Caco-2 (cell line): ENCODE measurements at regions not wholly inside any gene's neighbourhood (a gene's known extent, or its start where the extent isn't known, plus 50 kb on each side); places are given as distances from the start of the nearest gene placed in this dataset.

ENCODE experiments used
- BruUV-seq: library from RNA; stranded (reverse); fragments of 400-500 nt; replicated peaks from 2 replicates; lab custom pipeline; 2021; lab: Mats Ljungman, UMichigan
- CTCF ChIA-PET: fragments of 300-600 bp; sonication (Branson Sonifier 250); formaldehyde crosslinking; loops from one replicate; lab custom pipeline; 2022; ENCODE audit warnings: antibody characterized with exemption; lab: Charles Lee
- POLR2A ChIA-PET: fragments of 300-600 bp; sonication (Branson Sonifier 250); formaldehyde crosslinking; loops from one replicate; lab custom pipeline; 2022; ENCODE audit warnings: antibody characterized with exemption; lab: Charles Lee
- DNase-seq, 2 experiments: peaks; one replicate each; pipeline versions ENCODE4 v3.0.0 to v3.0.0-alpha.2; 2020 to 2022
- H3K27me3 ChIP-seq: replicated peaks from 2 replicates; pipeline ENCODE4 v1.6.0; 2011; ENCODE audit warnings: low read length; ENCODE audit not compliant: control insufficient read depth, insufficient read depth
- H3K36me3 ChIP-seq: 2 replicates; pipeline ENCODE4 v1.5.1; 2011; ENCODE audit warnings: low read length; ENCODE audit not compliant: control insufficient read depth, insufficient read depth
- H3K4me1 ChIP-seq: fragments of 250-450 bp; sonication (Bioruptor Pico); 2 replicates; pipeline ENCODE4 v1.5.1; 2020; ENCODE audit warnings: mild to moderate bottlenecking
- H3K4me3 ChIP-seq: 2 replicates; pipeline ENCODE4 v1.5.1; 2011; ENCODE audit warnings: low read depth, mild to moderate bottlenecking, control low read depth, low read length
- H3K9me3 ChIP-seq: fragments of 250-450 bp; sonication (Bioruptor Pico); 2 replicates; pipeline ENCODE4 v1.5.1; 2020; ENCODE audit warnings: mild to moderate bottlenecking, moderate library complexity
- H3K27ac Mint-ChIP-seq: one replicate; pipeline ENCODE4 v1.8.0; 2022; ENCODE audit warnings: mixed read lengths; ENCODE audit not compliant: unreplicated experiment
- H3K27me3 Mint-ChIP-seq: one replicate; pipeline ENCODE4 v1.8.0; 2022; ENCODE audit warnings: mixed read lengths; ENCODE audit not compliant: insufficient read depth, unreplicated experiment
- H3K36me3 Mint-ChIP-seq: one replicate; pipeline ENCODE4 v1.8.0; 2022; ENCODE audit warnings: mild to moderate bottlenecking, mixed read lengths; ENCODE audit not compliant: insufficient read depth, unreplicated experiment
- H3K4me1 Mint-ChIP-seq: one replicate; pipeline ENCODE4 v1.8.0; 2022; ENCODE audit warnings: low read depth, mixed read lengths; ENCODE audit not compliant: unreplicated experiment
- H3K4me3 Mint-ChIP-seq: one replicate; pipeline ENCODE4 v1.8.0; 2022; ENCODE audit warnings: mild to moderate bottlenecking, moderate library complexity, mixed read lengths; ENCODE audit not compliant: unreplicated experiment
- H3K9me3 Mint-ChIP-seq: one replicate; pipeline ENCODE4 v1.8.0; 2022; ENCODE audit warnings: mixed read lengths; ENCODE audit not compliant: unreplicated experiment
- intact Hi-C: fragments of 100-400 bp; cut with micrococcal nuclease; formaldehyde crosslinking; loops from one replicate; pipeline ENCODE4 v1.10.0; 2022; ENCODE audit not compliant: unreplicated experiment
- TF ChIP-seq, protein P1 (sequence below), 2 experiments: fragments of 200-600 bp in 1 of 2; IDR thresholded peaks; 1 replicate in 1 of 2; 2 replicates in 1 of 2; pipeline versions ENCODE4 v1.5.1 to v1.8.0; 2011 to 2022; ENCODE audit warnings: antibody characterized with exemption in 1 of 2, control low read depth in 1 of 2, inconsistent platforms in 1 of 2, low read depth in 1 of 2, low read length in 1 of 2, mild to moderate bottlenecking in 1 of 2, moderate library complexity in 1 of 2; ENCODE audit not compliant: insufficient read depth in 1 of 2, severe bottlenecking in 1 of 2, unreplicated experiment in 1 of 2

GRCh38 chr11:133693110-133693509 lies 152.2 kb downstream of the SPATA19 start:
- no TSS peak for BruUV-seq
- TF ChIP-seq, protein P1, sequence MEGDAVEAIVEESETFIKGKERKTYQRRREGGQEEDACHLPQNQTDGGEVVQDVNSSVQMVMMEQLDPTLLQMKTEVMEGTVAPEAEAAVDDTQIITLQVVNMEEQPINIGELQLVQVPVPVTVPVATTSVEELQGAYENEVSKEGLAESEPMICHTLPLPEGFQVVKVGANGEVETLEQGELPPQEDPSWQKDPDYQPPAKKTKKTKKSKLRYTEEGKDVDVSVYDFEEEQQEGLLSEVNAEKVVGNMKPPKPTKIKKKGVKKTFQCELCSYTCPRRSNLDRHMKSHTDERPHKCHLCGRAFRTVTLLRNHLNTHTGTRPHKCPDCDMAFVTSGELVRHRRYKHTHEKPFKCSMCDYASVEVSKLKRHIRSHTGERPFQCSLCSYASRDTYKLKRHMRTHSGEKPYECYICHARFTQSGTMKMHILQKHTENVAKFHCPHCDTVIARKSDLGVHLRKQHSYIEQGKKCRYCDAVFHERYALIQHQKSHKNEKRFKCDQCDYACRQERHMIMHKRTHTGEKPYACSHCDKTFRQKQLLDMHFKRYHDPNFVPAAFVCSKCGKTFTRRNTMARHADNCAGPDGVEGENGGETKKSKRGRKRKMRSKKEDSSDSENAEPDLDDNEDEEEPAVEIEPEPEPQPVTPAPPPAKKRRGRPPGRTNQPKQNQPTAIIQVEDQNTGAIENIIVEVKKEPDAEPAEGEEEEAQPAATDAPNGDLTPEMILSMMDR (IDR thresholded peaks at IDR 0.05; ENCODE audit: insufficient read depth in 1 of 2, low read depth in 1 of 2, low read length in 1 of 2, severe bottlenecking in 1 of 2, unreplicated experiment in 1 of 2) = no peak
- H3K36me3 Mint-ChIP-seq = no peaks in the 10 kb centered on the region
- H3K9me3 Mint-ChIP-seq = no peaks in the 10 kb centered on the region
- H3K4me1 ChIP-seq = no peaks in the 10 kb centered on the region
- no peaks in the 10 kb centered on the region for H3K27me3 ChIP-seq
- H3K4me1 Mint-ChIP-seq = no peaks in the 10 kb centered on the region
- no peak overlapping the region for H3K4me3 ChIP-seq
- intact Hi-C loops = no loop called here
- POLR2A ChIA-PET = no interaction called here
- H3K4me3 Mint-ChIP-seq = no peak overlapping the region
- no peak overlapping the region for H3K27ac Mint-ChIP-seq
- no peaks in the 10 kb centered on the region for H3K36me3 ChIP-seq
- peaks cover 6% of the 10 kb centered on the region for H3K27me3 Mint-ChIP-seq
- no peak for DNase-seq
- CTCF ChIA-PET = no interaction called here
- no peaks in the 10 kb centered on the region for H3K9me3 ChIP-seq

DNA sequence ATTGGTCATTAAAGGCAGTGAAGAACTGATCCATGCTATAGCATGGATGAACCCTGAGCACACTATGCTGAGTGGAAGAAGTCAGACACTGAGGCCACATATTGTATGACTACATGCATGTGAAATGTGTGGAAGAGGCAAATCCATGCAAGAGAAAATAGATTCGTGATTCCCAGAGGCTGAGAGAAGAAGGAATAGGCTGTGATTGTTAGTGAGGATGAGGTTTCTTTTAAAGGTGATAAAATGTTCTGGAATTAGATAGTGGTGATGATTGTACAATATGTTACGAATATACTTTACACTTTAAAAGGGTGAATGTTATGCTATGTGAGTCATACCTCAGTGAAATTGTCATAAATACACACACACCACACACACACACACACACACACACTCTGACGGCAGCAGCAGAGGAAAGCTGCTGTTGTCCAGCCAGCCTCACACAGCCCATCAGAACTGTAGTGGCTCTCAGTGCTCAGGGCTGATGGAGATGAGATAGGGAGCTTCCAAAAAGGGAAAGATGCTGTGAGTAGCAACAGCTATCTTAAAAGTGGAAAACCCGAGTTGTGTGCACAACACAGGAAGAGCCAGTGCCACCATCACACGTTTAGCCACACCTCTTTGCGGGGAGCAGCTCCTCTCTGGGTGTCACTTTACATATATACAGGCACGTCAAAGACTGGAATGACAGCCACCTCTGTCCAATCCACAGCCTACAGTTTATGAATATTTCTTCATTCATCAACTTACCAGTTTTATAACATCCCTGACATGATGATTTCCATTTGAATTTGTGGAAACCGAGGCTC lies 153.0 kb downstream of the SPATA19 start:
- Histone ChIP-seq H3K27me3 (no peaks in the 10 kb centered on the region), H3K4me3 (no peak overlapping the region), H3K36me3 (no peaks in the 10 kb centered on the region), H3K9me3 (no peaks in the 10 kb centered on the region), H3K4me1 (no peaks in the 10 kb centered on the region)
- CTCF ChIA-PET = no interaction called here
- Mint-ChIP-seq H3K9me3 (no peaks in the 10 kb centered on the region), H3K36me3 (no peaks in the 10 kb centered on the region), H3K4me1 (no peaks in the 10 kb centered on the region), H3K27me3 (peaks cover 6% of the 10 kb centered on the region), H3K4me3 (no peak overlapping the region), H3K27ac (no peak overlapping the region)
- TF ChIP-seq, protein P1 (IDR thresholded peaks at IDR 0.05; ENCODE audit: insufficient read depth in 1 of 2, low read depth in 1 of 2, low read length in 1 of 2, severe bottlenecking in 1 of 2, unreplicated experiment in 1 of 2) = no peak
- intact Hi-C loops = no loop called here
- BruUV-seq = no TSS peak
- DNase-seq = no peak
- POLR2A ChIA-PET = no interaction called here

GRCh38 chr11:133687781-133688180 lies 155.5 kb upstream of the OPCML start:
- ChIA-PET CTCF (interaction anchor here (0.6 kb wide), 1 partner anchor 416 kb away, joined by 7 read pairs; no protein-coding TSS in a partner anchor), POLR2A (no interaction called here)
- no TSS peak for BruUV-seq
- no peaks in the 10 kb centered on the region for H3K36me3 Mint-ChIP-seq
- peaks cover 9% of the 10 kb centered on the region for H3K27me3 Mint-ChIP-seq
- Histone ChIP-seq H3K36me3 (no peaks in the 10 kb centered on the region), H3K4me3 (no peak overlapping the region), H3K27me3 (no peaks in the 10 kb centered on the region), H3K4me1 (no peaks in the 10 kb centered on the region), H3K9me3 (no peaks in the 10 kb centered on the region; the same call in 1 of the 2 replicates)
- DNase-seq = no peak
- TF ChIP-seq, protein P1 (IDR thresholded peaks at IDR 0.05; ENCODE audit: insufficient read depth in 1 of 2, low read depth in 1 of 2, low read length in 1 of 2, severe bottlenecking in 1 of 2, unreplicated experiment in 1 of 2) = no peak
- no peak overlapping the region for H3K27ac Mint-ChIP-seq
- no peak overlapping the region for H3K4me3 Mint-ChIP-seq
- H3K4me1 Mint-ChIP-seq = no peaks in the 10 kb centered on the region
- intact Hi-C loops = no loop called here
- H3K9me3 Mint-ChIP-seq = no peaks in the 10 kb centered on the region
